Fibroblast of mammary gland (primary cell): ENCODE measurements at regions not wholly inside any gene's neighbourhood (a gene's known extent, or its start where the extent isn't known, plus 50 kb on each side); places are given as distances from the start of the nearest gene placed in this dataset.
"Not testable (repeated sequence)": the region's sequence is repeated elsewhere in the genome, so short reads cannot be mapped to it uniquely, and the experiment has no call there.

Experiments
- DNase-seq: peaks from one replicate; pipeline ENCODE4 v3.0.0-alpha.2; 2010; ENCODE audit warnings: low read depth
- H3K4me3 ChIP-seq: 2 replicates; pipeline ENCODE4 v1.5.1; 2011; ENCODE audit warnings: low read depth, mild to moderate bottlenecking, low read length, moderate library complexity; ENCODE audit not compliant: control insufficient read depth
- CTCF ChIP-seq: conservative IDR thresholded peaks from 2 replicates; pipeline ENCODE4 v1.5.1; 2011; ENCODE audit warnings: low read depth, low read length, inconsistent platforms; ENCODE audit not compliant: control insufficient read depth, insufficient read depth

DNA sequence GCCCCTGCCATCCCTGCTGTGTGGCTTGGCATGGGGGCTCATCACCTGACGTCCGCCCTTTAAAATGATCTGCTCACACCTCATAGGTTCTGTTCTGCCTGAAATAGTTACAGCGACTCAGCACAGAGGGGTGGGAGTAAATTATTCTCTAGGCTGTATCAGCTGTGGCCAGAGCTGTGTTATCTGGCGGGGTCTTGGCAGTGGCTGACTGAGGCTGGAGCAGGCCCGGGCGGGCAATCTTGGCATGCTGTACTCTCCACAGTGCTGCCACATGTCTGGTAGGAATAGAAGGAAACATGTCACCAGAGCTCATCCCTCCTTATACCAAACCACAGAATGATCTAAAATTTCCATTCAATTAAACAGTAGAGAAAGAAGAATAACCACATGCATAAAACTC lies 499.9 kb upstream of the LMCD1 start:
- H3K4me3 ChIP-seq, result no peak overlapping the region
- TF ChIP-seq CTCF, result no peak
- DNase-seq, result no peak

GRCh38 chr3:8011902-8012301 lies 489.7 kb upstream of the LMCD1 start:
- DNase-seq, result no peak
- no peak for TF ChIP-seq CTCF
- no peak overlapping the region for H3K4me3 ChIP-seq

- TF ChIP-seq CTCF, result no peak
- DNase-seq, result no peak
- H3K4me3 ChIP-seq, result no peak overlapping the region
These were observed 481.4 kb upstream of the LMCD1 start for GRCh38 chr3:8020047-8020841.

GRCh38 chr3:8027954-8028353 lies 473.7 kb upstream of the LMCD1 start:
- no peak overlapping the region for H3K4me3 ChIP-seq
- no peak for TF ChIP-seq CTCF
- DNase-seq, result no peak

GRCh38 chr3:8050283-8050682 lies 451.3 kb upstream of the LMCD1 start:
- no peak overlapping the region for H3K4me3 ChIP-seq
- DNase-seq, result no peak
- no peak for TF ChIP-seq CTCF

GRCh38 chr3:8052659-8053058 lies 449.0 kb upstream of the LMCD1 start:
- peak; percentile 40 for DNase-seq
- TF ChIP-seq CTCF, result no peak
- no peak overlapping the region for H3K4me3 ChIP-seq

GRCh38 chr3:8068135-8068534 lies 433.5 kb upstream of the LMCD1 start:
- H3K4me3 ChIP-seq, DNase-seq: not testable (repeated sequence)
